GM12864 (cell line): ENCODE measurements at regions not wholly inside any gene's neighbourhood (a gene's known extent, or its start where the extent isn't known, plus 50 kb on each side); places are given as distances from the start of the nearest gene placed in this dataset.

ENCODE experiments used
- DNase-seq: peaks from one replicate; pipeline ENCODE4 v3.0.0-alpha.2; 2011; ENCODE audit warnings: low read depth
- H3K4me3 ChIP-seq: 2 replicates; pipeline ENCODE4 v1.5.1; 2011; ENCODE audit warnings: mild to moderate bottlenecking, low read depth, low read length, control low read depth
- CTCF ChIP-seq: IDR thresholded peaks from 2 replicates; pipeline ENCODE4 v1.5.1; 2011; ENCODE audit warnings: low read depth, mild to moderate bottlenecking, moderate library complexity, low read length, control low read depth, inconsistent platforms; ENCODE audit errors: missing control alignments

GRCh38 chr4:26000274-26000950 lies 86.4 kb downstream of the SMIM20 start:
- H3K4me3 ChIP-seq: no peak overlapping the region
- no peak for DNase-seq
- TF ChIP-seq CTCF: no peak

GRCh38 chr4:26001413-26001812 lies 87.4 kb downstream of the SMIM20 start:
- TF ChIP-seq CTCF: no peak
- H3K4me3 ChIP-seq: no peak overlapping the region
- DNase-seq: no peak

GRCh38 chr4:26001816-26002215 lies 87.8 kb downstream of the SMIM20 start:
- no peak overlapping the region for H3K4me3 ChIP-seq
- no peak for DNase-seq
- no peak for TF ChIP-seq CTCF

- TF ChIP-seq CTCF: no peak
- no peak overlapping the region for H3K4me3 ChIP-seq
- DNase-seq: no peak
Measured at GRCh38 chr4:26003056-26003455, 89.0 kb downstream of the SMIM20 start.

- no peak for TF ChIP-seq CTCF
- no peak overlapping the region for H3K4me3 ChIP-seq
- DNase-seq: no peak
Measured at GRCh38 chr4:26004290-26004689, 90.3 kb downstream of the SMIM20 start.

- no peak for DNase-seq
- no peak for TF ChIP-seq CTCF
- no peak overlapping the region for H3K4me3 ChIP-seq
Measured at GRCh38 chr4:26005764-26006163, 91.7 kb downstream of the SMIM20 start.

GRCh38 chr4:26008737-26009136 lies 94.7 kb downstream of the SMIM20 start:
- TF ChIP-seq CTCF: no peak
- no peak overlapping the region for H3K4me3 ChIP-seq
- DNase-seq: no peak
